NCI-H774 (cell line): ENCODE measurements at regions not wholly inside any gene's neighbourhood (a gene's known extent, or its start where the extent isn't known, plus 50 kb on each side); places are given as distances from the start of the nearest gene placed in this dataset.
A peak's percentile ranks its signal among the peaks of the same experiment; 100 is the strongest.

Experiments
- DNase-seq: peaks from one replicate; lab custom pipeline; 2025; lab: John Stamatoyannopoulos, UW

GRCh38 chr3:127458696-127459604 is 131.6 kb downstream of the TPRA1 start:
- no peak for DNase-seq

GRCh38 chr3:127457546-127458145 is 132.9 kb downstream of the TPRA1 start:
- no peak for DNase-seq

- DNase-seq, result peak; percentile 39
Measured at GRCh38 chr3:127457094-127457475, 133.4 kb downstream of the TPRA1 start.

- DNase-seq, result peak; percentile 39
Measured at GRCh38 chr3:127456471-127457093, 134.0 kb downstream of the TPRA1 start.

- peak; percentile 71 for DNase-seq
Measured at GRCh38 chr3:127455541-127456450, 134.7 kb downstream of the TPRA1 start.

GRCh38 chr3:127454968-127455367 is 135.6 kb downstream of the TPRA1 start:
- no peak for DNase-seq

GRCh38 chr3:127454051-127454450 is 136.5 kb downstream of the TPRA1 start:
- DNase-seq, result no peak

GRCh38 chr3:127452321-127452821 is 138.2 kb downstream of the TPRA1 start:
- DNase-seq, result no peak

GRCh38 chr3:127451321-127451720 is 139.2 kb downstream of the TPRA1 start:
- no peak for DNase-seq

- no peak for DNase-seq
Measured at GRCh38 chr3:127450331-127450730, 140.2 kb downstream of the TPRA1 start.

- no peak for DNase-seq
Measured at GRCh38 chr3:127449486-127450212, 140.9 kb downstream of the TPRA1 start.

- no peak for DNase-seq
Measured at GRCh38 chr3:127448671-127449070, 141.9 kb downstream of the TPRA1 start.

GRCh38 chr3:127448161-127448561 is 142.4 kb downstream of the TPRA1 start:
- DNase-seq, result no peak

GRCh38 chr3:127446756-127447155 is 143.8 kb downstream of the TPRA1 start:
- no peak for DNase-seq

- DNase-seq, result no peak
Measured at GRCh38 chr3:127445581-127446343, 144.8 kb downstream of the TPRA1 start.

- DNase-seq, result no peak
Measured at GRCh38 chr3:127444761-127445160, 145.8 kb downstream of the TPRA1 start.

- no peak for DNase-seq
Measured at GRCh38 chr3:127443581-127444375, 146.8 kb downstream of the TPRA1 start.

GRCh38 chr3:127442506-127442905 is 148.0 kb downstream of the TPRA1 start:
- no peak for DNase-seq

- DNase-seq, result no peak
Measured at GRCh38 chr3:127441764-127442163, 148.8 kb downstream of the TPRA1 start.
